HEK293 (cell line): ENCODE measurements at regions not wholly inside any gene's neighbourhood (a gene's known extent, or its start where the extent isn't known, plus 50 kb on each side); places are given as distances from the start of the nearest gene placed in this dataset.

Source experiments
- CTCF ChIA-PET: fragments of 350-600 bp; formaldehyde crosslinking; extraction: SDS; loops from one replicate; lab custom pipeline; 2021; ENCODE audit warnings: antibody characterized with exemption; lab: Yijun Ruan, JAX
- POLR2A ChIA-PET: fragments of 300-600 bp; formaldehyde crosslinking; extraction: SDS; loops from one replicate; lab custom pipeline; 2020; ENCODE audit warnings: antibody characterized with exemption, inconsistent platforms; lab: Yijun Ruan, JAX
- H3K27ac ChIP-seq: fragments of 200-500 bp; sonication (Bioruptor generic); 2 replicates; pipeline ENCODE4 v1.5.1; 2014; ENCODE audit warnings: low read depth, low read length, control low read depth, inconsistent platforms; ENCODE audit errors: extremely low read depth
- H3K36me3 ChIP-seq, 2 experiments: fragments of 200-500 bp in 1 of 2; sonication (Bioruptor generic) in 1 of 2; 1 replicate in 1 of 2; 2 replicates in 1 of 2; pipeline ENCODE4 v1.5.1; 2014 to 2017; ENCODE audit warnings: inconsistent platforms in 2 of 2, low read length in 2 of 2; ENCODE audit not compliant: control insufficient read depth in 2 of 2, insufficient read depth in 1 of 2
- H3K4me1 ChIP-seq: fragments of 200-500 bp; sonication (Bioruptor generic); 2 replicates; pipeline ENCODE4 v1.5.1; 2014; ENCODE audit warnings: mild to moderate bottlenecking, low read length, inconsistent platforms; ENCODE audit not compliant: control insufficient read depth, insufficient read depth
- H3K4me3 ChIP-seq: 2 replicates; pipeline ENCODE4 v1.5.1; 2011; ENCODE audit warnings: low read depth, mild to moderate bottlenecking, control low read depth, low read length, moderate library complexity
- H3K9me3 ChIP-seq: fragments of 200-500 bp; sonication (Bioruptor generic); 2 replicates; pipeline ENCODE4 v1.5.1; 2014; ENCODE audit warnings: low read depth, low read length, inconsistent platforms; ENCODE audit not compliant: control insufficient read depth, insufficient read depth
- BCL11B ChIP-seq: fragments of 450-650 bp; formaldehyde crosslinking; IDR thresholded peaks from 2 replicates; pipeline ENCODE4 v1.5.1; 2016; ENCODE audit warnings: low read depth, missing biosample characterization, missing genetic modification characterization
- FEZF1 ChIP-seq: fragments of 450-650 bp; formaldehyde crosslinking; IDR thresholded peaks from 2 replicates; pipeline ENCODE4 v1.5.1; 2016; ENCODE audit warnings: missing biosample characterization, missing genetic modification characterization
- KLF7 ChIP-seq: fragments of 450-650 bp; formaldehyde crosslinking; IDR thresholded peaks from 2 replicates; pipeline ENCODE4 v1.5.1; 2016; ENCODE audit warnings: missing biosample characterization, missing genetic modification characterization, borderline replicate concordance
- MEIS1 ChIP-seq: sonication (generic); formaldehyde crosslinking; IDR thresholded peaks from 2 replicates; pipeline ENCODE4 v1.8.1; 2022; ENCODE audit warnings: missing genetic modification reagents, mild to moderate bottlenecking, borderline replicate concordance
- MZF1 ChIP-seq: fragments of 450-650 bp; formaldehyde crosslinking; IDR thresholded peaks from 2 replicates; pipeline ENCODE4 v1.5.1; 2017; ENCODE audit warnings: missing biosample characterization, missing genetic modification characterization, borderline replicate concordance
- SCRT2 ChIP-seq: fragments of 450-650 bp; formaldehyde crosslinking; IDR thresholded peaks from 2 replicates; pipeline ENCODE4 v1.5.1; 2016; ENCODE audit warnings: missing biosample characterization, missing genetic modification characterization
- ZBTB17 ChIP-seq: fragments of 450-650 bp; formaldehyde crosslinking; IDR thresholded peaks from 2 replicates; pipeline ENCODE4 v1.5.1; 2016; ENCODE audit warnings: missing biosample characterization, missing genetic modification characterization
- ZBTB21 ChIP-seq: fragments of 450-650 bp; formaldehyde crosslinking; IDR thresholded peaks from 2 replicates; pipeline ENCODE4 v1.5.1; 2017; ENCODE audit warnings: missing biosample characterization, missing genetic modification characterization
- ZBTB7A ChIP-seq: fragments of 450-650 bp; formaldehyde crosslinking; IDR thresholded peaks from 2 replicates; pipeline ENCODE4 v1.5.1; 2016; ENCODE audit warnings: low read depth, missing biosample characterization, missing genetic modification characterization
- ZBTB8A ChIP-seq: fragments of 450-650 bp; formaldehyde crosslinking; IDR thresholded peaks from 2 replicates; pipeline ENCODE4 v1.5.1; 2016; ENCODE audit warnings: missing biosample characterization, missing genetic modification characterization
- ZFP37 ChIP-seq: fragments of 450-650 bp; formaldehyde crosslinking; IDR thresholded peaks from 2 replicates; pipeline ENCODE4 v1.5.1; 2016; ENCODE audit warnings: missing biosample characterization, missing genetic modification characterization
- ZNF140 ChIP-seq: fragments of 450-650 bp; formaldehyde crosslinking; IDR thresholded peaks from 2 replicates; pipeline ENCODE4 v1.5.1; 2016; ENCODE audit warnings: missing biosample characterization, missing genetic modification characterization
- ZNF2 ChIP-seq: fragments of 450-650 bp; formaldehyde crosslinking; IDR thresholded peaks from 2 replicates; pipeline ENCODE4 v1.5.1; 2016; ENCODE audit warnings: missing biosample characterization, missing genetic modification characterization
- ZNF239 ChIP-seq: fragments of 450-650 bp; formaldehyde crosslinking; IDR thresholded peaks from 2 replicates; pipeline ENCODE4 v1.5.1; 2016; ENCODE audit warnings: missing biosample characterization, missing genetic modification characterization
- ZNF266 ChIP-seq: fragments of 450-650 bp; formaldehyde crosslinking; IDR thresholded peaks from 2 replicates; pipeline ENCODE4 v1.5.1; 2016; ENCODE audit warnings: missing biosample characterization, missing genetic modification characterization, low read depth
- ZNF501 ChIP-seq: fragments of 450-650 bp; formaldehyde crosslinking; IDR thresholded peaks from 2 replicates; pipeline ENCODE4 v1.5.1; 2016; ENCODE audit warnings: missing biosample characterization, missing genetic modification characterization
- ZNF514 ChIP-seq: fragments of 450-650 bp; formaldehyde crosslinking; IDR thresholded peaks from 2 replicates; pipeline ENCODE4 v1.5.1; 2016; ENCODE audit warnings: missing biosample characterization, missing genetic modification characterization
- ZNF521 ChIP-seq: fragments of 450-650 bp; formaldehyde crosslinking; IDR thresholded peaks from 2 replicates; pipeline ENCODE4 v1.5.1; 2017; ENCODE audit warnings: missing biosample characterization, mild to moderate bottlenecking, missing genetic modification characterization
- ZNF530 ChIP-seq: fragments of 450-650 bp; formaldehyde crosslinking; IDR thresholded peaks from 2 replicates; pipeline ENCODE4 v1.5.1; 2016; ENCODE audit warnings: low read depth, missing biosample characterization, missing genetic modification characterization
- ZNF548 ChIP-seq: fragments of 450-650 bp; formaldehyde crosslinking; IDR thresholded peaks from 2 replicates; pipeline ENCODE4 v1.5.1; 2016; ENCODE audit warnings: missing biosample characterization, missing genetic modification characterization
- ZNF571 ChIP-seq: fragments of 450-650 bp; formaldehyde crosslinking; IDR thresholded peaks from 2 replicates; pipeline ENCODE4 v1.5.0; 2017; ENCODE audit warnings: missing biosample characterization, missing genetic modification characterization
- ZNF624 ChIP-seq: fragments of 450-650 bp; formaldehyde crosslinking; IDR thresholded peaks from 2 replicates; pipeline ENCODE4 v1.5.1; 2017; ENCODE audit warnings: missing biosample characterization, missing genetic modification characterization
- ZNF777 ChIP-seq: fragments of 450-650 bp; formaldehyde crosslinking; IDR thresholded peaks from 2 replicates; pipeline ENCODE4 v1.5.1; 2017; ENCODE audit warnings: missing biosample characterization, missing genetic modification characterization, borderline replicate concordance
- ZNF830 ChIP-seq: fragments of 450-650 bp; IDR thresholded peaks from 2 replicates; pipeline ENCODE4 v1.5.0; 2018; ENCODE audit warnings: missing biosample characterization, missing genetic modification characterization, low read depth, mild to moderate bottlenecking, moderate library complexity
- ZSCAN30 ChIP-seq: fragments of 450-650 bp; IDR thresholded peaks from 2 replicates; pipeline ENCODE4 v1.5.1; 2018; ENCODE audit warnings: missing biosample characterization, mild to moderate bottlenecking, missing genetic modification characterization, moderate library complexity
- TF ChIP-seq, protein P1 (sequence below): fragments of 450-650 bp; formaldehyde crosslinking; IDR thresholded peaks from 2 replicates; pipeline ENCODE4 v1.5.1; 2016; ENCODE audit warnings: missing biosample characterization, missing genetic modification characterization
- TF ChIP-seq, protein P2 (sequence below): fragments of 450-650 bp; formaldehyde crosslinking; optimal IDR thresholded peaks from 2 replicates; pipeline ENCODE3; 2016; ENCODE audit warnings: missing biosample characterization, mild to moderate bottlenecking, missing genetic modification characterization
- TF ChIP-seq, protein P3 (sequence below): fragments of 450-650 bp; formaldehyde crosslinking; IDR thresholded peaks from 2 replicates; pipeline ENCODE4 v1.5.1; 2016; ENCODE audit warnings: missing biosample characterization, missing genetic modification characterization
- TF ChIP-seq, protein P4 (sequence below): sonication (generic); formaldehyde crosslinking; IDR thresholded peaks from 2 replicates; pipeline ENCODE4 v1.8.1; 2022; ENCODE audit warnings: mild to moderate bottlenecking, moderate library complexity, missing genetic modification reagents
- TF ChIP-seq, protein P5 (sequence below): fragments of 450-650 bp; formaldehyde crosslinking; IDR thresholded peaks from 2 replicates; pipeline ENCODE4 v1.5.1; 2017; ENCODE audit warnings: missing biosample characterization, missing genetic modification characterization

DNA sequence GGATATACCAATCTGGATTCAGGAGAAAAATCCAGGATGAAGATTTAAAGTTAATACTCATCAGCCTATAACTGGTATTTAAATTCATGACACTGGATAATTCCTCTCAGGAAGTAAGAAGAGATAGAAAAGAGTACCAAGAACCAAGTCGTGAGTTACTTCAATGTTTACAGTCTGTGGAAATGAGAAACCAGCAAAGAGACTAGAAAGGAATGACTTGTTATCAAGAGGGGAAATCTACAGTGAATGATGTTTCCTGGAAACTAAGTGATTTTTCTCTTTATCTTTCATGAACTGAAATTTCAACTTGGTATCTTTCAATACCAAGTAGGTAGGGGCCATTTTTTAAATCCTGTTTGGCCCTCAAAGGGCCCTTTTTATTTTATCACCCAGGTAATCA, 217.9 kb upstream of the AFF2 start (continued):
- TF ChIP-seq, protein P1, sequence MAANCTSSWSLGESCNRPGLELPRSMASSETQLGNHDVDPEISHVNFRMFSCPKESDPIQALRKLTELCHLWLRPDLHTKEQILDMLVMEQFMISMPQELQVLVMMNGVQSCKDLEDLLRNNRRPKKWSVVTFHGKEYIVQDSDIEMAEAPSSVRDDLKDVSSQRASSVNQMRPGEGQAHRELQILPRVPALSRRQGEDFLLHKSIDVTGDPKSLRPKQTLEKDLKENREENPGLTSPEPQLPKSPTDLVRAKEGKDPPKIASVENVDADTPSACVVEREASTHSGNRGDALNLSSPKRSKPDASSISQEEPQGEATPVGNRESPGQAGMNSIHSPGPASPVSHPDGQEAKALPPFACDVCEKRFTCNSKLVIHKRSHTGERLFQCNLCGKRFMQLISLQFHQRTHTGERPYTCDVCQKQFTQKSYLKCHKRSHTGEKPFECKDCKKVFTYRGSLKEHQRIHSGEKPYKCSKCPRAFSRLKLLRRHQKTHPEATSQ: no peak
- TF ChIP-seq BCL11B (tag by site-specific recombination) (no peak), ZNF140 (tag by site-specific recombination) (no peak)
- TF ChIP-seq, protein P2, sequence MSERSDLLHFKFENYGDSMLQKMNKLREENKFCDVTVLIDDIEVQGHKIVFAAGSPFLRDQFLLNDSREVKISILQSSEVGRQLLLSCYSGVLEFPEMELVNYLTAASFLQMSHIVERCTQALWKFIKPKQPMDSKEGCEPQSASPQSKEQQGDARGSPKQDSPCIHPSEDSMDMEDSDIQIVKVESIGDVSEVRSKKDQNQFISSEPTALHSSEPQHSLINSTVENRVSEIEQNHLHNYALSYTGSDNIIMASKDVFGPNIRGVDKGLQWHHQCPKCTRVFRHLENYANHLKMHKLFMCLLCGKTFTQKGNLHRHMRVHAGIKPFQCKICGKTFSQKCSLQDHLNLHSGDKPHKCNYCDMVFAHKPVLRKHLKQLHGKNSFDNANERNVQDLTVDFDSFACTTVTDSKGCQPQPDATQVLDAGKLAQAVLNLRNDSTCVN (tag by site-specific recombination): no peak

DNA sequence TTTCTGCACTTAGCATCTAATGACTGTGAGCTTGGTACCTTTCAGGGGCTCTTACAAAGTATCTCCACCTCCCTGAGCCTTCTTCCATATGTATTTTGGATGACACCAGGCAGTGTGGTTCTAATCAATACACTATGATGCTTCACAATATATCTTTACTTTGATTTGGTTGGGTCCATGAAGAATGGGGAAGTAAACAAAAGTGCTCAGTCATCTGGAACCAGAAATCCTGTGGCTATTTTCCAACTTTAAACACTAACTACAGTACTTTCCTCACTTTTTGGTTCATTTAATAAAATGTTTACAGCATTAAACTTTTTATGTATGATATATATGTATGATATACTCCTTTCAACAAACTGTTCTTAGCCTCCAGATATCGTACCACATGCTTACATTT, 216.4 kb upstream of the AFF2 start:
- no peaks in the 10 kb centered on the region; the same call in 1 of the 2 replicates for H3K9me3 ChIP-seq
- ChIA-PET POLR2A (no interaction called here), CTCF (no interaction called here)
- no peak overlapping the region for H3K4me3 ChIP-seq
- H3K27ac ChIP-seq: no peak overlapping the region
- no peak for TF ChIP-seq ZNF571 (tag by site-specific recombination)
- TF ChIP-seq ZNF239 (tag by site-specific recombination): no peak
- no peak for TF ChIP-seq ZNF266 (tag by site-specific recombination)
- TF ChIP-seq ZBTB7A (tag by site-specific recombination): no peak
- no peak for TF ChIP-seq SCRT2 (tag by site-specific recombination)
- TF ChIP-seq ZNF521 (tag by site-specific recombination): no peak
- no peak for TF ChIP-seq MEIS1 (CRISPR knock-in tag)
- TF ChIP-seq ZNF777 (tag by site-specific recombination): no peak
- no peak for TF ChIP-seq ZNF830 (tag by site-specific recombination)
- TF ChIP-seq ZBTB21 (tag by site-specific recombination): no peak
- TF ChIP-seq ZNF140 (tag by site-specific recombination): no peak
- TF ChIP-seq ZNF624: no peak
- TF ChIP-seq, protein P3, sequence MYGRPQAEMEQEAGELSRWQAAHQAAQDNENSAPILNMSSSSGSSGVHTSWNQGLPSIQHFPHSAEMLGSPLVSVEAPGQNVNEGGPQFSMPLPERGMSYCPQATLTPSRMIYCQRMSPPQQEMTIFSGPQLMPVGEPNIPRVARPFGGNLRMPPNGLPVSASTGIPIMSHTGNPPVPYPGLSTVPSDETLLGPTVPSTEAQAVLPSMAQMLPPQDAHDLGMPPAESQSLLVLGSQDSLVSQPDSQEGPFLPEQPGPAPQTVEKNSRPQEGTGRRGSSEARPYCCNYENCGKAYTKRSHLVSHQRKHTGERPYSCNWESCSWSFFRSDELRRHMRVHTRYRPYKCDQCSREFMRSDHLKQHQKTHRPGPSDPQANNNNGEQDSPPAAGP (tag by site-specific recombination): no peak
- H3K36me3 ChIP-seq: no peaks in the 10 kb centered on the region
- H3K4me1 ChIP-seq: no peaks in the 10 kb centered on the region

DNA sequence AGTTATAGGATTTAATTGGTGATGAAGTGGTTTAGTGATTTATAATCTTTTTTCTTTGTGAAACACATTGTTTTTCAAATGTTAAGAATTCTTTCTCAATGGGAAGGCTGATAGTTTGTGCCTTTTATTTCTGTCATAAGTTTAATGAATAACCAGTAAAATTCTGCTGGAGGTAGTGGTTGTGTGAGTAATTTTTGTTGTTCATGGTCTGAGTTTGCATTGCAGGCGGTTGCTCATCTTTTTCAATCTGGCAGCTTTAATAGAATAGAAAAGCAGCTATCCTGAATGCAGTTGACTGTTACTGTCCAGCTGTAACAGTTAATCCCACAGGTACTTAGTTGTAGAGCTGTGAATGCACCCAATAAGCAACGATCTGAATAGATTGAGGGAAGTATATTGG, 215.6 kb upstream of the AFF2 start:
- H3K27ac ChIP-seq: no peak overlapping the region
- CTCF ChIA-PET: no interaction called here
- POLR2A ChIA-PET: no interaction called here
- TF ChIP-seq, protein P4, sequence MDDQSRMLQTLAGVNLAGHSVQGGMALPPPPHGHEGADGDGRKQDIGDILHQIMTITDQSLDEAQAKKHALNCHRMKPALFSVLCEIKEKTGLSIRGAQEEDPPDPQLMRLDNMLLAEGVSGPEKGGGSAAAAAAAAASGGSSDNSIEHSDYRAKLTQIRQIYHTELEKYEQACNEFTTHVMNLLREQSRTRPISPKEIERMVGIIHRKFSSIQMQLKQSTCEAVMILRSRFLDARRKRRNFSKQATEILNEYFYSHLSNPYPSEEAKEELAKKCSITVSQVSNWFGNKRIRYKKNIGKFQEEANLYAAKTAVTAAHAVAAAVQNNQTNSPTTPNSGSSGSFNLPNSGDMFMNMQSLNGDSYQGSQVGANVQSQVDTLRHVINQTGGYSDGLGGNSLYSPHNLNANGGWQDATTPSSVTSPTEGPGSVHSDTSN (CRISPR knock-in tag): no peak
- TF ChIP-seq ZNF548 (tag by site-specific recombination): no peak
- TF ChIP-seq ZNF2 (tag by site-specific recombination): no peak
- no peak for TF ChIP-seq ZNF530
- no peak for TF ChIP-seq MZF1 (tag by site-specific recombination)
- no peak for TF ChIP-seq ZSCAN30 (tag by site-specific recombination)
- no peak for TF ChIP-seq ZNF514 (tag by site-specific recombination)
- TF ChIP-seq, protein P5, sequence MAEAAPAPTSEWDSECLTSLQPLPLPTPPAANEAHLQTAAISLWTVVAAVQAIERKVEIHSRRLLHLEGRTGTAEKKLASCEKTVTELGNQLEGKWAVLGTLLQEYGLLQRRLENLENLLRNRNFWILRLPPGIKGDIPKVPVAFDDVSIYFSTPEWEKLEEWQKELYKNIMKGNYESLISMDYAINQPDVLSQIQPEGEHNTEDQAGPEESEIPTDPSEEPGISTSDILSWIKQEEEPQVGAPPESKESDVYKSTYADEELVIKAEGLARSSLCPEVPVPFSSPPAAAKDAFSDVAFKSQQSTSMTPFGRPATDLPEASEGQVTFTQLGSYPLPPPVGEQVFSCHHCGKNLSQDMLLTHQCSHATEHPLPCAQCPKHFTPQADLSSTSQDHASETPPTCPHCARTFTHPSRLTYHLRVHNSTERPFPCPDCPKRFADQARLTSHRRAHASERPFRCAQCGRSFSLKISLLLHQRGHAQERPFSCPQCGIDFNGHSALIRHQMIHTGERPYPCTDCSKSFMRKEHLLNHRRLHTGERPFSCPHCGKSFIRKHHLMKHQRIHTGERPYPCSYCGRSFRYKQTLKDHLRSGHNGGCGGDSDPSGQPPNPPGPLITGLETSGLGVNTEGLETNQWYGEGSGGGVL (tag by site-specific recombination): no peak
- TF ChIP-seq SCRT2 (tag by site-specific recombination): no peak
- no peak for TF ChIP-seq ZFP37 (tag by site-specific recombination)
- no peak for TF ChIP-seq ZNF501 (tag by site-specific recombination)
- TF ChIP-seq FEZF1 (tag by site-specific recombination): no peak
- no peak for TF ChIP-seq KLF7 (tag by site-specific recombination)
- TF ChIP-seq ZBTB8A (tag by site-specific recombination): no peak
- no peak for TF ChIP-seq ZBTB17 (tag by site-specific recombination)

More for the DNA sequence above, 215.6 kb upstream of the AFF2 start:
- H3K4me3 ChIP-seq: no peak overlapping the region
- no peaks in the 10 kb centered on the region; the same call in 1 of the 2 replicates for H3K9me3 ChIP-seq
- no peaks in the 10 kb centered on the region for H3K36me3 ChIP-seq
- H3K4me1 ChIP-seq: no peaks in the 10 kb centered on the region
